RPMI8226 (cell line): ENCODE measurements at regions not wholly inside any gene's neighbourhood (a gene's known extent, or its start where the extent isn't known, plus 50 kb on each side); places are given as distances from the start of the nearest gene placed in this dataset.
"Not testable (repeated sequence)": the region's sequence is repeated elsewhere in the genome, so short reads cannot be mapped to it uniquely, and the experiment has no call there.

Experiments
- DNase-seq: peaks from one replicate; pipeline ENCODE4 v3.0.0-alpha.2; 2015

DNA sequence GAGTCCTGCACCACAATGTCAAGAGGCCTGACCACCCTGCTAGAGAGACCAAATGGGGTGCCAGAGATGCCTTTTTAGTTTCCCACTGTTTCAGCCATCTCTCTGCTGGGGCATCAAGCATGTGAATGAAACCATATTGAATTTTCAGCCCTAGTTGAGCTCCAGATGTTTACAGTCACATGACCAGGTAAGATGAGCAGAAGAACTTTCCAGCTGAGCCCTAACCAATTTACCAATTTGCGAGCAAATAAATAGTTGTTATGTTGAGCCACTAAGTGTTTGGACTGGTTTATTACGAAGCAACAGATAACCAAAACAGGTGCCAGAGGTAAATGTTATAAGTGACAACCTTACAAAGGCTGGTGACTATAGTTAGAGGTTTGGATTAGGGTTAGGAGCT lies 209.1 kb upstream of the CCL2 start:
- DNase-seq = no peak

- DNase-seq = no peak
Measured at GRCh38 chr17:34051046-34051445, 204.0 kb upstream of the CCL2 start.

DNA sequence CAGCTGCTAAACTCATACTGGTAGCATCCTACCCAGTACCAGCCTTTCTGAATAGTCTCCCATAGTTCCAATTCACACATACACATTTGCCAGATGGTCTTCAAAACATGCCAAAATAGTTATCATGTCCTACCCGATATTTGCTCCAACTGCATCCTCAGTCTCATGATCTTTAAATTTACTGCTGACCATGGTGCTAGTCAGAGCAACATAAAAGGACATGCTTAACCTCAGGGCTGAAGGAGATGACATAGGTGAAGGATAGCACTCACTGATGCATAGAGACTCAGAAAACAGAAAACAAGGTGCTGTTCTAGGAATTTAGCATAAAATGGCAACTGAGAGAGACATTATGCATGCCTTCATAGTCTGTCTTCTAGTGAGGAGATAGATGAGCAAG lies 200.6 kb upstream of the CCL2 start:
- no peak for DNase-seq

- no peak for DNase-seq
Measured at GRCh38 chr17:34055606-34056005, 199.5 kb upstream of the CCL2 start.

GRCh38 chr17:34059423-34060220 lies 195.5 kb upstream of the CCL2 start:
- no peak for DNase-seq

GRCh38 chr17:34066528-34066927 lies 188.6 kb upstream of the CCL2 start:
- DNase-seq = no peak

DNA sequence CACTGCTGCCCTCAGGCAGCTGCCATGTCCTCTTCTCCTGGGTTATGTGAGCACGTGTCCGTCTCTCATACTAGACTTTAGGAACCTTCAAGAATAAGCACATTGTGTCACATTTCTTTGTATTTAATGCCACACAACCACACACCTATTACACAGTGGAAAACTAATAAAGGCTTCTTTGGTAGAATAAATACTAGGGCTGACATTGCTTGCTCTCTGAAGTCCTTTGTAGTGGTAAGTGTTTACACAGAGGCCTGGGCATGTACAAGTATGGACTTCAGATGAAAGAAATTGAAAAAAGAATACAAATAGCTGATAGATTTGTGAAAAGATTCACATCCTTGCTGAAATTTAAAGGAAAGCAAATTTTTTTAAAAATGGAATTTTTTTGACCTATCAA lies 188.1 kb upstream of the CCL2 start:
- DNase-seq = no peak

DNA sequence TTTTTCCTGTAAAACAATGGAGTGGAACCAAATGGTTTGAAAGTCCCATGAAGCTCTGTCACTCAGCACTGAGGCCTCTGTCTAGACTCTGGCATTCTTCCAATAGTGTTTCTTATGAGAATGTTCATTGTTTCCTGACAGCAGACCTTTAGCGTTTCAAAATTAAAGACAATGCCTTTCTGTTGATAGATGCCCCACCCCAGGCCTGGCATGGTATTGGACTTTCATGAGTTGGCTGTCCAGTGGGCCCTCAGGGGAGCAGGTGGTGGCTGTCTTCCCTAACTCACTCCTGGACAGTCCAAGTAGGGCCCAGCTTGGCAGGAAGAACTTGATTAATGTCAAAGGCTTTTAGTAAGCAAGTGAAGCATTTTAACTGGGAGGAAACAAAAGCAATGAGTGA lies 186.5 kb upstream of the CCL2 start:
- DNase-seq = no peak

- DNase-seq = no peak
Measured at GRCh38 chr17:34070712-34071111, 184.4 kb upstream of the CCL2 start.

- no peak for DNase-seq
Measured at GRCh38 chr17:34071886-34072420, 183.1 kb upstream of the CCL2 start.

DNA sequence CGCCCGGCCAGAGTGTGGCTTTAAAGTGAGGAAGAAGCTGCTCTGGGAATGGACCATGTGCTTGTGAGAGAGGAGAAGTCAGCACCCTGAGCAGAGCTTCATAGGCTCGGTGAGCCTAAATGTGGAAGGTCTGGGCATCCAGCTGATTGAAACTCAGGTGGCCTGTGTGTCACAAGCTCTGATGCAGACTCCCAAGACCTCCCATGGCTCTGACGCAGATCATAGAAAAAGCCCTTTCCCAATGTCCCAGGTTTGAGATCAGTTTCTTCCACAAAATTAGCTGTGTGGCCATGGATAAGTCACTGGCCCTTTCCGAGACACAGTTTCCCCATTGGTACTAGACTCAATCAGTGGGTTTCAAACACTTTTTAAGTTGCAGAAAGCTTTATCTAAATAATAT lies 180.0 kb upstream of the CCL2 start:
- DNase-seq = no peak

DNA sequence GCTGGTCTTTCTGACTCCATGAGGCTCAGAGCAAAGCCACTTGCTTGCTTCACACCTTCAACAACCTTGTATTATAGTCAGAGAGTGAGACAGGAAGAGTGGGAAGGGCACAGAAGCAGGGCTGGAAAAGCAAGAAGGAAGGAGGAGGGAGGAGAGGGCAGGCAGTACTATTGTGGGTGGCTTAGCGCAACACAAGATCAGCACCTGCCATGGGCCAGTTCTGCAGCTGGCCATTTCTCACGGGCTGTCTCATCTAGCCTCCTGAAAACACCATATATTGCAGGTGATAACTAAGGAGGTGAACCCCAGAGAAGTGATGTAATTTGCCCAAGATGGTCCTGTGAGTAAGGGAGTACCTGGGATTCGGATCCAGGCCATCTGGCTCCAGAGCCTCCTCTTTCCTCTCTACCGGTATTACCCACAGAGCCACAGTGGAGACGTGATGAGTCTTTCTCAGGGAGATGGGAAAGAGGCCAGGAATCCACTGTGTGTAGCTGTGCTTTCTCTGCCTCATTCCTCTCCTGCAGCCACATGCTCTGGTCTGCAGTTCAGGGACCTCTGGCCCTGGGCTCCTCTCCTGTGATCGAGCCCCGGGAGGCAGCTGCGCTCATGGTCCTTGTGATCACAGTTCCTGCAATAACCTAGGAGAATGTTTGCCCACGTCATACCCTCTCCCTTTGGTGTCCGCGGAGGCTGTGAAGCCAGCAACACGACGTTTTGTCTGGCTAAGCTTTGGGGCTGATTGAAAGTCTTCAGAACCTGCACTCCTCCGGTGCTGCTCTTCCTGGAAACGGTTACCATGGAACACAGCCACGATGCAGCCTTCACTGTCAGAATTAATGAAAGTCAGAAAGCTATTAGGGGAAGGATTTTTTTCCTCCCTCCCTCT lies 178.1 kb upstream of the CCL2 start:
- no peak for DNase-seq

DNA sequence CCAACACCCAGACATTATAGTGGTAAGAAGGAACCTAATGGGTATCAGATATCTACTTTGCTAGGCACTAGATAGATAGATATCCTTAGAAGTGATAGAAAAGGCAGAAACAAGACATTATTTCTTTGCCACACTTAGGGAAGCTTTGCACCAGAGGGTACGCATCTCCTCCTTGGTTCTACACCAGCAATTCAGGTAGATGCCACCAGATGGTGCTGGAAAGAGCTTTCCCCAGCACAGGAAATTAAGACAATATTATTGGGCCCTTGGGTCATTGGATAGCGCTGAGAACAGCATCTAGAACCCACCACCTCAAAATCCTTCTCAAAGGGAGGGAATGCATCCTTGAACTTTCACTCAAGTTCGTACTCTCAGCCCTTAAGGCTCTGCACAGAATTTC lies 173.8 kb upstream of the CCL2 start:
- DNase-seq = peak; percentile 13

GRCh38 chr17:34082404-34082803 lies 172.7 kb upstream of the CCL2 start:
- no peak for DNase-seq

GRCh38 chr17:34089042-34089441 lies 166.0 kb upstream of the CCL2 start:
- not testable (repeated sequence) for DNase-seq

GRCh38 chr17:34090593-34090992 lies 164.5 kb upstream of the CCL2 start:
- no peak for DNase-seq

DNA sequence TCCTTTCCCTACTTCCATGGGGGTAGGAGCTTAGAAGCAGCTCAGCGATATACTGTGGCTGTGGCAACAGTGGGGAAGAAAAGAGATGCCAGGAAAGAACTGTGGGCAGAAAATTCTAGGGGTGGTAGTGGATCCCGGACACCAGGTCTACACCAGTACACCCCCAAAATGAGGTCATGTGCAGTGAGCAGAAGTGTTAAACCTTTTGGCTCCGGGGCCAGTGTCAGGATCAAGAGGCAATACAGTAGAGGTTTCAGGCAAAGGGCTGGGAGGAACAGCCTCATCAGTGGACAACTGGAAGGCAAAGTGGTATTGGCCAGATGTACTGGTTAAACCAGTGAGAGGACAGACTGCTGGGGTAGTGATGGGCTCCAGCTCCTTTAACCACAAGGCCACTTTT lies 163.1 kb upstream of the CCL2 start:
- no peak for DNase-seq

- DNase-seq = no peak
Measured at GRCh38 chr17:34095106-34095505, 160.0 kb upstream of the CCL2 start.

DNA sequence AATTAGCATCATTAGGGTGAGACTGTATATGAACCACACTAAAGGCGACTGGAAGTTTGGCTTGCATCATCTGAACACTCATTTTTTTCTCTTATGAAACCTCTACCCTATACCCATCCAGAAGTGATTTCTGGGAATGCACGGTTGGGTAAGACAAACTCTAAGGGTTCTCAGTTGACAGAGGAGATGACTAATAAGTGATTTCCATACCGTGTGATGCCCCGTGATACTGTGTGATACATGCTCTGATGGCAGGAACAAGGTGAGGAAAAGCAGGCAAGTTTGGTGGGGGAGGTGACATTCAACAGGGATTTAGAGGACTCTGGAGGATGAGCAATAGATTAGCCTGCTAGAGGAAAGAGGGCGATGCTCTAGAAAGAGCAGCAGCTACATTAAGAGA lies 156.4 kb upstream of the CCL2 start:
- DNase-seq = no peak

- no peak for DNase-seq
Measured at GRCh38 chr17:34099859-34100515, 155.1 kb upstream of the CCL2 start.

- DNase-seq = no peak
Measured at GRCh38 chr17:34107019-34107418, 148.1 kb upstream of the CCL2 start.

DNA sequence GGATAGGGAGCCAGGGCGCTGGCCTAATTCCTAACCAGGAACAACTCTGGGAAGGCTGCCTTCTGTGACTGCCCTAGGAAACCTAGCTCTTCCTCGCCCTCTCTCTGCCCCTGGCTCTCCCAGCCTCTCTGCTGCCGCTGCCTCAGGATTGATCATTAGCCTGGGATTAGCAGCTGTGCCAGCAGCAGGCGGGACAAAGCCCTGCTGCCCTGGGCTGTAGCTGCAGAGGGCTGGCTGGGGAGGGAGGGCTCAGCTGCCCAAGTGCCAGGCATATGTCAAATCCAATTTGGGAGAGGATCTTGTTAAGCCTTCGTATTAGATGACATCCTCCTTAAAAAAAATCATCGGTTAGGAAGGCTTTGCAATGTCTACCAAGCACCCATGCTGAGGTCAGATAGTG lies 144.8 kb upstream of the CCL2 start:
- DNase-seq = no peak

GRCh38 chr17:34113089-34113488 lies 142.0 kb upstream of the CCL2 start:
- no peak for DNase-seq
